HCEC 1CT (cell line): ENCODE measurements at regions not wholly inside any gene's neighbourhood (a gene's known extent, or its start where the extent isn't known, plus 50 kb on each side); places are given as distances from the start of the nearest gene placed in this dataset.
"Not testable (repeated sequence)": the region's sequence is repeated elsewhere in the genome, so short reads cannot be mapped to it uniquely, and the experiment has no call there.

Source experiments
- DNase-seq: peaks from one replicate; pipeline ENCODE4 v3.0.0-alpha.2; 2017

GRCh38 chr15:39499042-39499441 is 81.8 kb upstream of the THBS1 start:
- no peak for DNase-seq

GRCh38 chr15:39499681-39500080 is 81.2 kb upstream of the THBS1 start:
- no peak for DNase-seq

- no peak for DNase-seq
Measured at GRCh38 chr15:39501366-39502081, 79.4 kb upstream of the THBS1 start.

- DNase-seq, result no peak
Measured at GRCh38 chr15:39502082-39502447, 78.8 kb upstream of the THBS1 start.

GRCh38 chr15:39502611-39503195 is 78.2 kb upstream of the THBS1 start:
- DNase-seq, result no peak

GRCh38 chr15:39503526-39503925 is 77.4 kb upstream of the THBS1 start:
- DNase-seq, result no peak

- DNase-seq, result peak; percentile 61
Measured at GRCh38 chr15:39504808-39505207, 76.1 kb upstream of the THBS1 start.

GRCh38 chr15:39506146-39506545 is 74.7 kb upstream of the THBS1 start:
- no peak for DNase-seq

- no peak for DNase-seq
Measured at GRCh38 chr15:39508536-39508935, 72.3 kb upstream of the THBS1 start.

- no peak for DNase-seq
Measured at GRCh38 chr15:39510001-39510701, 70.7 kb upstream of the THBS1 start.

GRCh38 chr15:39511000-39511915 is 69.6 kb upstream of the THBS1 start:
- DNase-seq, result peak; percentile 68

GRCh38 chr15:39511916-39512260 is 69.0 kb upstream of the THBS1 start:
- DNase-seq, result peak; percentile 13

GRCh38 chr15:39512643-39513042 is 68.2 kb upstream of the THBS1 start:
- DNase-seq, result no peak

- no peak for DNase-seq
Measured at GRCh38 chr15:39513936-39514335, 66.9 kb upstream of the THBS1 start.

GRCh38 chr15:39514933-39515332 is 65.9 kb upstream of the THBS1 start:
- DNase-seq, result no peak

GRCh38 chr15:39515765-39516164 is 65.1 kb upstream of the THBS1 start:
- no peak for DNase-seq

GRCh38 chr15:39517122-39517855 is 63.6 kb upstream of the THBS1 start:
- DNase-seq, result no peak

- DNase-seq, result not testable (repeated sequence)
Measured at GRCh38 chr15:39523968-39524367, 56.9 kb upstream of the THBS1 start.

- no peak for DNase-seq
Measured at GRCh38 chr15:39529457-39529856, 51.4 kb upstream of the THBS1 start.

GRCh38 chr15:39530480-39531342 is 50.2 kb upstream of the THBS1 start:
- DNase-seq, result no peak
